ENCODE measurements at regions not wholly inside any gene's neighbourhood (a gene's known extent, or its start where the extent isn't known, plus 50 kb on each side); places are given as distances from the start of the nearest gene placed in this dataset.

GRCh38 chr10:58956926-58957325 lies 219.5 kb upstream of the PHYHIPL start:
- TF ChIP-seq CTCF (conservative IDR thresholded peaks at IDR 0.05; ENCODE audit: low read depth, low read length) (no peak), EZH2 (IDR thresholded peaks at IDR 0.05; ENCODE audit: low read length, unreplicated experiment) (no peak), EZH2phosphoT487 (IDR thresholded peaks at IDR 0.05; ENCODE audit: borderline replicate concordance, low read length) (no peak)

Data from PC-3 (cell line).